GM10266 (cell line): ENCODE measurements at regions not wholly inside any gene's neighbourhood (a gene's known extent, or its start where the extent isn't known, plus 50 kb on each side); places are given as distances from the start of the nearest gene placed in this dataset.

Experiments
- DNase-seq: peaks from one replicate; pipeline ENCODE4 v3.0.0; 2012; ENCODE audit errors: extremely low spot score
- CTCF ChIP-seq: IDR thresholded peaks from 2 replicates; pipeline ENCODE4 v1.5.1; 2012; ENCODE audit warnings: mild to moderate bottlenecking, low read depth; ENCODE audit not compliant: control insufficient read depth, insufficient read depth; ENCODE audit errors: missing control alignments

- no peak for TF ChIP-seq CTCF
- DNase-seq, result no peak
Observed at GRCh38 chr5:112472614-112473013, 53.5 kb upstream of the EPB41L4A start.

DNA sequence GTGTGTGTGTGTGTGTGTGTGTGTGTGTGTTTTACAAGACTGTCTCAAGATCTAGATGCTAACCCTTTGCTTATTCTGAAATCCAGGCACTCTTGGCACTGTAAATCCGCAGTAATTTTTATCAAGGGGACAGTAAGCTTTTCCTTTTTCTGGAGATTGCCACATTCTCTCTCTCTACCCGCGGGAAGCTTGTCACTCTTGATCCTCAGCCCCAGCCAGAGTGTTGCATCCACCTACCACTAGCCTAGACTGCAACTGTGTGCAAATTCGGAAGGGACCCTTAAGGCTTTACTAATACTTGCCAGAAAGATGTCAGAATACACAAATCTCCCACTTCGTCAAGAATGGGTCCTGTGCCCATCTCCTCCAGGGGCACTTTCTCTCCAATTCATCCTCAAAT is 54.9 kb upstream of the EPB41L4A start:
- DNase-seq, result no peak
- no peak for TF ChIP-seq CTCF

GRCh38 chr5:112475747-112476365 is 56.8 kb upstream of the EPB41L4A start:
- no peak for TF ChIP-seq CTCF
- no peak for DNase-seq

- DNase-seq, result no peak
- no peak for TF ChIP-seq CTCF
Observed at GRCh38 chr5:112479418-112479817, 60.3 kb upstream of the EPB41L4A start.

DNA sequence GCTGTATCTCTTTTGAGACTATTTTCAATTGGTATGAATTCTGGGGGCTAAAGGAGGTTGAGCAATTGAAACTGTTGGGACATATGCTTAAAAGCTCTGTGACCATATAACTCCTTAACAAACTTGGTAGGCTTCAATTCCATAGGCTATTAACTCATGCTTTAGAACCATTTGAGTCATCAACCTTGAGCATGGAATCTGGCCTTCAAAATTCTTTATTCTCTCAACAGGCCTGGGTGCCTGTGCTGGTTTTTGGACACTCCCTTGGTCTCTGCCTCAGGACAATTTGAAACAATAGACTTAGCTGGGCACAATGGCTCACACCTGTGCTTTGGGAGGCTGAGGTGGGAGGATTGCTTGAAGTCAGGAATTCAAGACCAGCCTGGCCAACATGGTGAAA is 61.4 kb upstream of the EPB41L4A start:
- DNase-seq, result no peak
- no peak for TF ChIP-seq CTCF

GRCh38 chr5:112483704-112484103 is 64.6 kb upstream of the EPB41L4A start:
- TF ChIP-seq CTCF, result no peak
- no peak for DNase-seq

- TF ChIP-seq CTCF, result no peak
Observed at GRCh38 chr5:112485934-112486355, 66.9 kb upstream of the EPB41L4A start.

More at GRCh38 chr5:112485934-112486355, 66.9 kb upstream of the EPB41L4A start:
- no peak for DNase-seq
